HCT116 (cell line): ENCODE measurements at regions not wholly inside any gene's neighbourhood (a gene's known extent, or its start where the extent isn't known, plus 50 kb on each side); places are given as distances from the start of the nearest gene placed in this dataset.

ENCODE experiments used
- ATAC-seq: fragments of 200-7000 bp; cut with Tn5 transposase; 2 replicates; pipeline ENCODE4 v1.9.1; 2020; ENCODE audit warnings: mild to moderate bottlenecking, moderate library complexity
- BruUV-seq: library from RNA; stranded (reverse); fragments of 400-500 nt; replicated peaks from 2 replicates; lab custom pipeline; 2021; lab: Mats Ljungman, UMichigan
- CTCF ChIA-PET: fragments of 300-600 bp; sonication (Branson Sonifier 250); formaldehyde crosslinking; loops from one replicate; lab custom pipeline; 2021; ENCODE audit warnings: antibody characterized with exemption; lab: Charles Lee
- POLR2A ChIA-PET: fragments of 300-600, 350-600 bp; sonication (Branson Sonifier 250); formaldehyde crosslinking; loops from one replicate; lab custom pipeline; 2021; ENCODE audit warnings: antibody characterized with exemption; lab: Charles Lee
- RAD21 ChIA-PET, 2 experiments: fragments of 300-600 bp; sonication (Branson Sonifier 250); formaldehyde crosslinking; loops; one replicate each; lab custom pipeline; 2023; ENCODE audit warnings: low total read pairs in 2 of 2; ENCODE audit not compliant: uncharacterized antibody in 2 of 2, unreplicated experiment in 2 of 2, low non-redundant PET in 1 of 2; lab: Charles Lee
- DNase-seq: peaks from one replicate; pipeline ENCODE4 v3.0.0-alpha.2; 2010; ENCODE audit warnings: low read depth, low spot score
- H2AFZ ChIP-seq: fragments of 200-600 bp; shearing (Covaris generic), sonication (generic); 2 replicates; pipeline ENCODE4 v1.6.1; 2017; ENCODE audit warnings: low read depth, mixed run types, mixed read lengths, antibody characterized with exemption, low read length; ENCODE audit not compliant: poor library complexity, severe bottlenecking
- H3K27ac ChIP-seq: 2 replicates; pipeline ENCODE4 v1.5.1; 2012; ENCODE audit warnings: low read depth, low read length
- H3K27me3 ChIP-seq: fragments of 200-600 bp; sonication (generic); 2 replicates; pipeline ENCODE4 v1.6.1; 2016; ENCODE audit warnings: mixed run types, low read length, mixed read lengths; ENCODE audit not compliant: insufficient read depth
- H3K36me3 ChIP-seq, 2 experiments: fragments of 200-500 bp in 1 of 2; fragments of 200-600 bp in 1 of 2; sonication (Bioruptor generic) in 1 of 2; sonication (generic) in 1 of 2; 2 replicates each; pipeline versions ENCODE4 v1.5.1 to v1.6.1; 2014 to 2016; ENCODE audit warnings: low read length in 2 of 2, inconsistent platforms in 1 of 2, mixed read lengths in 1 of 2, mixed run types in 1 of 2; ENCODE audit not compliant: insufficient read depth in 2 of 2, control insufficient read depth in 1 of 2
- H3K4me1 ChIP-seq, 2 experiments: fragments of 200-600 bp in 1 of 2; sonication (generic) in 1 of 2; 2 replicates each; pipeline versions ENCODE4 v1.5.1 to v1.6.1; 2012 to 2017; ENCODE audit warnings: low read length in 2 of 2, inconsistent platforms in 1 of 2, mild to moderate bottlenecking in 1 of 2, mixed read lengths in 1 of 2, mixed run types in 1 of 2, moderate library complexity in 1 of 2; ENCODE audit not compliant: insufficient read depth in 2 of 2, control insufficient read depth in 1 of 2
- H3K4me2 ChIP-seq: fragments of 200-600 bp; sonication (generic); 2 replicates; pipeline ENCODE4 v1.6.1; 2017; ENCODE audit warnings: mixed run types, low read length, mixed read lengths
- H3K4me3 ChIP-seq, 2 experiments: fragments of 200-600 bp in 1 of 2; sonication (generic) in 1 of 2; replicated peaks in 1 of 2; 2 replicates each; pipeline ENCODE4 v1.5.1; 2011 to 2016; ENCODE audit warnings: low read length in 2 of 2, control low read depth in 1 of 2, low read depth in 1 of 2, mild to moderate bottlenecking in 1 of 2, mixed read lengths in 1 of 2, mixed run types in 1 of 2
- H3K79me2 ChIP-seq: fragments of 200-600 bp; sonication (generic); 2 replicates; pipeline ENCODE4 v1.6.1; 2017; ENCODE audit warnings: mild to moderate bottlenecking, mixed run types, low read length, moderate library complexity, mixed read lengths; ENCODE audit not compliant: insufficient read depth
- H3K9ac ChIP-seq: fragments of 200-600 bp; sonication (generic); 2 replicates; pipeline ENCODE4 v1.6.1; 2016; ENCODE audit warnings: low read length, mixed read lengths
- H3K9me2 ChIP-seq: fragments of 200-600 bp; sonication (generic), shearing (Covaris generic); 2 replicates; pipeline ENCODE4 v1.6.1; 2017; ENCODE audit warnings: mixed run types, mild to moderate bottlenecking, moderate library complexity; ENCODE audit not compliant: insufficient read depth
- H3K9me3 ChIP-seq, 2 experiments: fragments of 200-500 bp in 1 of 2; fragments of 200-600 bp in 1 of 2; sonication (Bioruptor generic) in 1 of 2; sonication (generic) in 1 of 2; 2 replicates each; pipeline ENCODE4 v1.6.1; 2014 to 2017; ENCODE audit warnings: low read length in 2 of 2, mixed read lengths in 2 of 2, inconsistent platforms in 1 of 2, low read depth in 1 of 2, mild to moderate bottlenecking in 1 of 2, mixed run types in 1 of 2, moderate library complexity in 1 of 2; ENCODE audit not compliant: control insufficient read depth in 1 of 2, insufficient read depth in 1 of 2
- H4K20me1 ChIP-seq: fragments of 200-600 bp; sonication (generic), shearing (Covaris generic); 2 replicates; pipeline ENCODE4 v1.6.1; 2017; ENCODE audit warnings: mixed run types, mild to moderate bottlenecking, moderate library complexity; ENCODE audit not compliant: insufficient read depth
- ATF3 ChIP-seq: IDR thresholded peaks from 2 replicates; pipeline ENCODE4 v1.6.1; 2012
- CBX3 ChIP-seq: IDR thresholded peaks from 2 replicates; pipeline ENCODE4 v1.6.1; 2012; ENCODE audit warnings: low read depth
- CEBPB ChIP-seq: IDR thresholded peaks from 2 replicates; pipeline ENCODE4 v1.6.1; 2012; ENCODE audit warnings: low read depth
- CTCF ChIP-seq, 3 experiments: fragments of 200-600 bp in 1 of 3; sonication (generic) in 1 of 3; IDR thresholded peaks in 2 of 3; conservative IDR thresholded peaks in 1 of 3; 2 replicates each; pipeline ENCODE4 v1.5.1; 2012 to 2017; ENCODE audit warnings: low read depth in 2 of 3, low read length in 2 of 3, antibody characterized with exemption in 1 of 3, borderline replicate concordance in 1 of 3, control low read depth in 1 of 3, mild to moderate bottlenecking in 1 of 3, mixed read lengths in 1 of 3, mixed run types in 1 of 3, moderate library complexity in 1 of 3; ENCODE audit not compliant: insufficient read depth in 1 of 3
- ELF1 ChIP-seq: IDR thresholded peaks from 2 replicates; pipeline ENCODE4 v1.6.1; 2012; ENCODE audit warnings: low read depth, borderline replicate concordance
- EZH2 ChIP-seq: fragments of 200-600 bp; sonication (generic); IDR thresholded peaks from 2 replicates; pipeline ENCODE4 v1.6.1; 2017; ENCODE audit warnings: antibody characterized with exemption, mixed run types
- EZH2phosphoT487 ChIP-seq: fragments of 200-600 bp; IDR thresholded peaks from 2 replicates; pipeline ENCODE4 v1.6.1; 2018; ENCODE audit warnings: antibody characterized with exemption, borderline replicate concordance
- FOSL1 ChIP-seq: IDR thresholded peaks from 2 replicates; pipeline ENCODE4 v1.6.1; 2012; ENCODE audit warnings: low read depth
- RAD21 ChIP-seq: IDR thresholded peaks from 2 replicates; pipeline ENCODE4 v1.6.1; 2012; ENCODE audit warnings: low read depth, mild to moderate bottlenecking
- REST ChIP-seq: IDR thresholded peaks from 2 replicates; pipeline ENCODE4 v1.6.1; 2012; ENCODE audit warnings: low read depth
- SIN3A ChIP-seq: IDR thresholded peaks from 2 replicates; pipeline ENCODE4 v1.6.1; 2012; ENCODE audit warnings: low read depth
- SP1 ChIP-seq: IDR thresholded peaks from 2 replicates; pipeline ENCODE4 v1.6.1; 2012; ENCODE audit warnings: low read depth
- SRF ChIP-seq: IDR thresholded peaks from 2 replicates; pipeline ENCODE4 v1.6.1; 2012; ENCODE audit warnings: low read depth
- YY1 ChIP-seq: IDR thresholded peaks from 2 replicates; pipeline ENCODE4 v1.6.1; 2011; ENCODE audit warnings: low read length, low read depth, moderate library complexity, mild to moderate bottlenecking; ENCODE audit not compliant: insufficient replicate concordance; ENCODE audit errors: extremely low read depth
- ZFX ChIP-seq: fragments of 450-650 bp; IDR thresholded peaks from 2 replicates; pipeline ENCODE4 v1.6.1; 2017
- intact Hi-C: fragments of 100-400 bp; cut with micrococcal nuclease; formaldehyde crosslinking; loops from 2 replicates; pipeline ENCODE4 v1.10.0; 2022

- no peaks in the 10 kb centered on the region for H4K20me1 ChIP-seq
- H2AFZ ChIP-seq: no peak overlapping the region
- intact Hi-C loops: no loop called here
- ChIA-PET RAD21 (no interaction called here), POLR2A (no interaction called here)
- H3K27ac ChIP-seq: no peak overlapping the region
- no peaks in the 10 kb centered on the region for H3K9me2 ChIP-seq
- no peaks in the 10 kb centered on the region for H3K4me1 ChIP-seq
- ATAC-seq: no peak
- H3K27me3 ChIP-seq: no peaks in the 10 kb centered on the region
- no peak overlapping the region for H3K9ac ChIP-seq
- no peak for TF ChIP-seq RAD21
- TF ChIP-seq SP1: no peak
- TF ChIP-seq SIN3A: no peak
- TF ChIP-seq REST: no peak
- TF ChIP-seq CTCF (IDR thresholded peaks at IDR 0.05 in 2 of 3, conservative IDR thresholded peaks at IDR 0.05 in 1 of 3; ENCODE audit: borderline replicate concordance in 1 of 3, insufficient read depth in 1 of 3, low read depth in 2 of 3, low read length in 2 of 3): no peak
- TF ChIP-seq ATF3: no peak
- no peak for TF ChIP-seq FOSL1
- no peak for TF ChIP-seq EZH2
- TF ChIP-seq EZH2phosphoT487: no peak
- TF ChIP-seq CEBPB: no peak
- no peak for TF ChIP-seq CBX3
- no peak for TF ChIP-seq YY1
- no peak for TF ChIP-seq ELF1
- TF ChIP-seq ZFX: no peak
- no peak for TF ChIP-seq SRF
- TF ChIP-seq, all 23 proteins: peak for 0
- Histone ChIP-seq H3K36me3 (no peaks in the 10 kb centered on the region), H3K4me3 (no peak overlapping the region), H3K9me3 (no peaks in the 10 kb centered on the region), H3K79me2 (no peaks in the 10 kb centered on the region), H3K4me2 (no peak overlapping the region)
- CTCF ChIA-PET: no interaction called here
- no peak for DNase-seq
- no TSS peak for BruUV-seq
Observed at GRCh38 chr10:64558094-64558835, 1037.1 kb downstream of the REEP3 start.
